Right cardiac atrium (tissue), 5 donors: ENCODE measurements at regions not wholly inside any gene's neighbourhood (a gene's known extent, or its start where the extent isn't known, plus 50 kb on each side); places are given as distances from the start of the nearest gene placed in this dataset.

Experiments used
- ATAC-seq, 2 donors: fragments of 200-7000 bp; cut with Tn5 transposase; one replicate each; pipeline versions ENCODE4 v1.8.0 to v1.9.1; 2020; ENCODE audit warnings: moderate library complexity in 2 of 2, mild to moderate bottlenecking in 1 of 2
- DNase-seq, 3 donors: peaks; one replicate each; pipeline ENCODE4 v3.0.0-alpha.2; 2020
- H3K27ac ChIP-seq: one replicate; pipeline ENCODE4 v1.5.1; 2013; ENCODE audit warnings: mild to moderate bottlenecking, low read length, control low read depth, moderate library complexity
- H3K27me3 ChIP-seq: one replicate; pipeline ENCODE4 v1.6.1; 2013; ENCODE audit not compliant: control insufficient read depth, insufficient read depth
- H3K4me1 ChIP-seq: one replicate; pipeline ENCODE4 v1.6.1; 2013; ENCODE audit warnings: low read length; ENCODE audit not compliant: control insufficient read depth, insufficient read depth
- H3K4me3 ChIP-seq: one replicate; pipeline ENCODE4 v1.5.1; 2013; ENCODE audit warnings: low read length, control low read depth
- H3K9me3 ChIP-seq: one replicate; pipeline ENCODE4 v1.6.1; 2013; ENCODE audit warnings: low read length; ENCODE audit not compliant: control insufficient read depth
- WGBS: extraction: QIAGEN DNeasy Blood & Tissue Kit; methylation state at CpG from one replicate; pipeline ENCODE4 v1.1.7; 2013; 5-methylcytosine and 5-hydroxymethylcytosine counted together
- intact Hi-C, 4 donors: fragments of 100-400 bp; cut with DNase I; formaldehyde crosslinking; loops; one replicate each; pipeline versions ENCODE4 v1.11.0 to v1.14.0; 2022 to 2023
- donor health status: healthy with polysubstance abuse.
- donor health status: DM: no; HTN: yes; CAD: no.
- donor health status: DM: no; HTN: no; CAD: no.
- donor health status: DM: no; HTN: yes; CAD: no; lungs with severe emphysema.
- donor health status: DM: yes; HTN: yes; CAD: no.

- DNase-seq (no peak), ATAC-seq (no peak)
- Histone ChIP-seq H3K27me3 (no peaks in the 10 kb centered on the region), H3K27ac (no peak overlapping the region), H3K4me1 (no peaks in the 10 kb centered on the region), H3K4me3 (no peak overlapping the region), H3K9me3 (no peaks in the 10 kb centered on the region)
- WGBS: 82% methylated on average over 14 of the region's 14 CpGs
- intact Hi-C loops: no loop called here
Observed at GRCh38 chr22:48100685-48101417, 1338.4 kb downstream of the TBC1D22A start.

GRCh38 chr22:48099671-48100070, 1337.2 kb downstream of the TBC1D22A start:
- H3K27ac ChIP-seq: no peak overlapping the region
- H3K27me3 ChIP-seq: no peaks in the 10 kb centered on the region
- H3K4me3 ChIP-seq: no peak overlapping the region
- intact Hi-C loops: no loop called here
- H3K4me1 ChIP-seq: no peaks in the 10 kb centered on the region
- DNase-seq: no peak
- no peak for ATAC-seq
- 64% methylated on average over 9 of the region's 9 CpGs for WGBS
- no peaks in the 10 kb centered on the region for H3K9me3 ChIP-seq

GRCh38 chr22:48099251-48099650, 1336.8 kb downstream of the TBC1D22A start:
- H3K4me3 ChIP-seq: no peak overlapping the region
- no peak overlapping the region for H3K27ac ChIP-seq
- H3K27me3 ChIP-seq: no peaks in the 10 kb centered on the region
- ATAC-seq (no peak), DNase-seq (no peak)
- H3K4me1 ChIP-seq: no peaks in the 10 kb centered on the region
- no peaks in the 10 kb centered on the region for H3K9me3 ChIP-seq
- 79% methylated on average over 8 of the region's 8 CpGs for WGBS
- intact Hi-C loops: no loop called here

GRCh38 chr22:48098921-48099245, 1336.4 kb downstream of the TBC1D22A start:
- intact Hi-C loops: no loop called here
- H3K9me3 ChIP-seq: no peaks in the 10 kb centered on the region
- no peak overlapping the region for H3K4me3 ChIP-seq
- no peak overlapping the region for H3K27ac ChIP-seq
- no peaks in the 10 kb centered on the region for H3K4me1 ChIP-seq
- DNase-seq: no peak
- 67% methylated on average over 10 of the region's 10 CpGs for WGBS
- no peak for ATAC-seq
- H3K27me3 ChIP-seq: no peaks in the 10 kb centered on the region

- DNase-seq: no peak
- ATAC-seq: no peak
- H3K4me1 ChIP-seq: no peaks in the 10 kb centered on the region
- no peak overlapping the region for H3K4me3 ChIP-seq
- H3K9me3 ChIP-seq: no peaks in the 10 kb centered on the region
- intact Hi-C loops: no loop called here
- H3K27ac ChIP-seq: no peak overlapping the region
- WGBS: 54% methylated on average over 8 of the region's 8 CpGs
- no peaks in the 10 kb centered on the region for H3K27me3 ChIP-seq
Observed at GRCh38 chr22:48098243-48098920, 1335.9 kb downstream of the TBC1D22A start.

- intact Hi-C loops: no loop called here
- no peak for DNase-seq
- Histone ChIP-seq H3K4me1 (no peaks in the 10 kb centered on the region), H3K4me3 (no peak overlapping the region), H3K9me3 (no peaks in the 10 kb centered on the region), H3K27me3 (no peaks in the 10 kb centered on the region), H3K27ac (no peak overlapping the region)
- ATAC-seq: no peak
- 70% methylated on average over 7 of the region's 7 CpGs for WGBS
Observed at GRCh38 chr22:48097723-48098122, 1335.3 kb downstream of the TBC1D22A start.

- 57% methylated on average over 13 of the region's 13 CpGs for WGBS
Observed at GRCh38 chr22:48096851-48097665, 1334.6 kb downstream of the TBC1D22A start.

GRCh38 chr22:48096411-48096810, 1334.0 kb downstream of the TBC1D22A start:
- no peaks in the 10 kb centered on the region for H3K4me1 ChIP-seq
- H3K27ac ChIP-seq: no peak overlapping the region
- intact Hi-C loops: no loop called here
- ATAC-seq: no peak
- no peak overlapping the region for H3K4me3 ChIP-seq
- H3K9me3 ChIP-seq: no peaks in the 10 kb centered on the region
- no peak for DNase-seq
- WGBS: 77% methylated on average over 7 of the region's 7 CpGs
- no peaks in the 10 kb centered on the region for H3K27me3 ChIP-seq

More at GRCh38 chr22:48096851-48097665, 1334.6 kb downstream of the TBC1D22A start:
- no peaks in the 10 kb centered on the region for H3K27me3 ChIP-seq
- no peak for DNase-seq
- no peak for ATAC-seq
- intact Hi-C loops: no loop called here
- no peak overlapping the region for H3K27ac ChIP-seq
- H3K4me1 ChIP-seq: no peaks in the 10 kb centered on the region
- no peaks in the 10 kb centered on the region for H3K9me3 ChIP-seq
- no peak overlapping the region for H3K4me3 ChIP-seq

- no peak for DNase-seq
- no peaks in the 10 kb centered on the region for H3K9me3 ChIP-seq
- intact Hi-C loops: no loop called here
- no peaks in the 10 kb centered on the region for H3K4me1 ChIP-seq
- no peaks in the 10 kb centered on the region for H3K27me3 ChIP-seq
- H3K4me3 ChIP-seq: no peak overlapping the region
- ATAC-seq: no peak
- 77% methylated on average over 8 of the region's 8 CpGs for WGBS
- no peak overlapping the region for H3K27ac ChIP-seq
Observed at GRCh38 chr22:48093981-48094380, 1331.5 kb downstream of the TBC1D22A start.

- DNase-seq: no peak
- Histone ChIP-seq H3K4me1 (no peaks in the 10 kb centered on the region), H3K4me3 (no peak overlapping the region), H3K9me3 (no peaks in the 10 kb centered on the region), H3K27me3 (no peaks in the 10 kb centered on the region), H3K27ac (no peak overlapping the region)
- no peak for ATAC-seq
- 67% methylated on average over 4 of the region's 4 CpGs for WGBS
- intact Hi-C loops: no loop called here
Observed at GRCh38 chr22:48092866-48093265, 1330.4 kb downstream of the TBC1D22A start.

GRCh38 chr22:48091656-48092223, 1329.3 kb downstream of the TBC1D22A start:
- no peaks in the 10 kb centered on the region for H3K27me3 ChIP-seq
- no peak overlapping the region for H3K27ac ChIP-seq
- H3K4me3 ChIP-seq: no peak overlapping the region
- no peaks in the 10 kb centered on the region for H3K4me1 ChIP-seq
- intact Hi-C loops: no loop called here
- no peaks in the 10 kb centered on the region for H3K9me3 ChIP-seq
- ATAC-seq (no peak), DNase-seq (no peak)
- WGBS: 82% methylated on average over 10 of the region's 10 CpGs
